HG03432 (cell line): ENCODE measurements at regions not wholly inside any gene's neighbourhood (a gene's known extent, or its start where the extent isn't known, plus 50 kb on each side); places are given as distances from the start of the nearest gene placed in this dataset.
A peak's percentile ranks its signal among the peaks of the same experiment; 100 is the strongest.
"Not testable (repeated sequence)": the region's sequence is repeated elsewhere in the genome, so short reads cannot be mapped to it uniquely, and the experiment has no call there.

Experiments
- ATAC-seq: cut with Tn5 transposase; IDR thresholded peaks from one replicate; pipeline ENCODE4 v1.9.1; 2021; ENCODE audit warnings: mild to moderate bottlenecking, moderate library complexity; ENCODE audit not compliant: unreplicated experiment

DNA sequence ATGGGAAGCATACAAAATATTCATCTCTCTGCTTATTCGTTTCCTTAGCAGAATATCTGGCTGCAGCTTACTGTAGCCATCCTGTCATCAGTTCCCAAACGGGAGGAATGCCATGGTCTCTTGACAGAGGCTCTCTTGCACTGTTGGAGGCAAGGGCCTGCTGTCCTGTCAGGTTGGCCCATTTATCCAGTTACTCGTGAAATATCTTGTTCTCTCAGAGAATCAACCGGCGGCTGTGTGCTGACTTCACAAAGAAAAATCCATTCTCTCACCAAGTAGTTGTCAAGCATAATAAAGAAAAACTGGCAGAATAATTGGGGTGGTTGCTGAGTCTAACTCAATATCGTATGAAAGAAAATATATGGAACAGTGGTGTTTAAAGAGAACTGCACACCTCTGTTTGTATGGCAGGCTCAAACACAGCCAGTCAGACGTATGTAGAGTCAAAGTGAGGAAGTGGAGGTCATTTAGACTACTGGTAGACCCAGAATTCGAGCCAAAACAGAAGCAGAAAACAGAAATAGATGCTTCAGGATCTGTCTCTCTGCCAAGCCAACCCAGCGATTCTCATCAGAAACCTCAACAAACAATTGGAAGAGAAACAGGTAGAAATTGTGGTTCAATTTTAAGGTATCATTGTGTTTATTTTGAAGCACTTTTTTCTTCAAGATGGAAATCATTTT, 349.2 kb upstream of the PRKCQ start:
- no peak for ATAC-seq

GRCh38 chr10:6928586-6928985, 348.5 kb upstream of the PRKCQ start:
- no peak for ATAC-seq

DNA sequence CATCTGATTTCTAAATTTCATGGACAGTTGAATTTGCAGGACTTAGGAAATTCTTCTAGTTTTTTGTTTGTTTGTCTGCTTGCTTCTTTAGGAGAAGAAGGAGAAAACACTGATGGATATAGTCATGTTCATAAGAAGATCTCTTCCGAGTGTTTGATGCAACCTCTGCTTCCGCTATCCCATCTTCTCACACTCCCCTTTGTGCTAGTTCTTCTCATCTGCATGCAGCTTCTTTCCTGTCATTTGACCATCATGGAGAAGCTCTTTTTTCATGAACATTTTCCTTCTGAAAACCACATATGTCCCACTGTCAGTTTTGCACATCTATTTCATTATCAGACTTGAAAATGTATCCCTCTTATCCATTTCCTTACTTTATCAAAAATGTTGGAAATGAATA, 346.9 kb upstream of the PRKCQ start:
- no peak for ATAC-seq

DNA sequence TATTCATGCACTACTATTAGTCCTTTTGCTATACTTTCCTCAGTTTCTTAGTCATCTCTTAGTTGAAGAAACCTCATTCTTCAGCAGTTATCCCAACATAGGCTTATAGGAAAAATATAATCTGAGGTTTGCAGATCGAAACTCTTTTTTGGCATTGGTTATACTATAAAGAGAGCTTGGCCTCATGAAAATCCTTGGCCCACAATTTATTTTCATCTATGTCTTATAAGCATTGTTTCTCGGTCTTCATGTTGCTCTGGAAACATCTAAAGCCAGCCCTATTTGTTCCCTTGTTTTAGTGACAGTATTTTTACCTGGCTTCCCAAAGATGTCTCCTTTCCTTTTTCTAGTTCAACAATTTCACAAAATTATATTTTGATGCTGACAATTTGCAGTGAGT, 345.1 kb upstream of the PRKCQ start:
- no peak for ATAC-seq

GRCh38 chr10:6924166-6924565, 344.1 kb upstream of the PRKCQ start:
- no peak for ATAC-seq

DNA sequence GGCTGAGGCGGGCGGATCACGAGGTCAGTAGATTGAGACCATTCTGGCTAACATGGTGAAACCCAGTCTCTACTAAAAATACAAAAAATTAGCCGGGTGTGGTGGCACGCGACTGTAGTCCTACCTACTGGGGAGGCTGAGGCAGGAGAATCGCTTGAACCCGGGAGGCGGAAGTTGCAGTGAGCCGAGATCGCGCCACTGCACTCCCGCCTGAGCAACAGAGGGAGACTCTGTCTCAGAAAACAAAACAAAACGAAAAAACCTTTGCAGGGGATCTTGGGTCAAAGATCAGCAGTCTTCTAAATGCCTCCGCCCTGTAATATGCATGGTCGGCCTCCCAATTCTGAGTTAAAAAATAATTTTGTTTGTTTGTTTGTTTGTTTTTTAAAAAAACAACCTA, 340.9 kb upstream of the PRKCQ start:
- not testable (repeated sequence) for ATAC-seq

DNA sequence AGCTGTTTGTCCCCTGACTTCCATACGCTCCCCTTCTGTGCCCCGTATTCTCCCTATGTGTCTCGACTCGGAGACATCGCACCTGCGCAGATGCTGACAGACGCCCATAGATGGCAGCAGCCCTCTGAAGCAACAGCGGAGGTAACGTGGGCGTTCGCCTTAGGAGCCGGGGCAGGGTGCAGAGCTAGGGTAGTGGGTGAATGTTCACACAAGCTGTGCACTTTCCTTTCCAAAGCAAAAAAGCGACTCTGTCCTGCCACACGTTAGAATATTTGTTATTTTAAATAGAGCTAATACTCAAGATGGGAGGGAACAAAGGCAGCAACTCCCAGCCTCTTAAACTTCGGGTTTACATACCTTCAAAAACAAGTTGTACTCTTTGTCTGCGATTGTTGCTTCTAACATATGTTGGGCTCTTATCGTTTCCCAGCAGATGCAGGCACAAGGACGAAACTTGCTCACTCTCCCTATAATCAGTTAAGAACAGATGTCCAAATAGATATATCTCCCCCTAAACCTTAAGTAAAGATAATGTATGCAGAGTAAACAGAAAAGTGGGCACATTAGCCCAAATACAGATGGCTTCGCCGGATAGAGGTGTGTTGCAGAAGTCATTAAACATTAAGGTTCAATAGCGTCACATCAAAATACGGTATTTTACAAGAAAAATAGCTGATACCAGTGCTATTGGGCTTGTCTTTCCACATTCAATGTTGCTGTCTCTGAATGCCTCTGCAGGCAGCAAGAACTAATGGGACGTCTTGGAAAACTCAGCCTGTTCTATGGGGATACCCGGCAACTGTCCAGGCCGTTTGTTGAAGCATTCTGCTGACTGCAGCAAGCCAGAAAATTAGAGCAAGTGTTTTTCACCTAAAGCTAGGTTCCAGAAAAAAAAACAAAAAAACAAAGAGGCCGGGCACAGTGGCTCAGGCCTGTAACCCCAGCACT, 340.3 kb upstream of the PRKCQ start:
- ATAC-seq = peak; percentile 98

GRCh38 chr10:6919077-6919476, 339.0 kb upstream of the PRKCQ start:
- ATAC-seq = no peak

DNA sequence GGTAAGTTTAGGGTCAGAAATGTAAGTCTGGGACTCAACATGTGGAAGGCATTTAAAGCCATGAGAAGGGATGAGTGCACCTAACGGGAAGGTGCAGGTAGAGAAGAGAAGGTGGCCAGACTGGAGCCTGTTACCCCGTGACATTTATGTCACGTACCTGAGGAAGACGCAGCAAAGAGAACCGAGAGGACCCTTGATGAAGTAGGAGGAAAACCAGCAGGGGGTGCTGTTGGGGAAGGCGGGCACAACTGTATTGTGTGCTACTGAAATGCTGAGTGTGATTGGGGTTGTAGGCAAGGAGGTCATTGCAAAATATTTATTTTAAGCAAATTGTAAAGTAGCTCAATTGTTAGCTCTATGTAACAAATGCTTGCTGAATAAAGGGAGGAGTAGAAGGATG, 338.2 kb upstream of the PRKCQ start:
- no peak for ATAC-seq

- no peak for ATAC-seq
Measured at GRCh38 chr10:6917125-6917524, 337.0 kb upstream of the PRKCQ start.

DNA sequence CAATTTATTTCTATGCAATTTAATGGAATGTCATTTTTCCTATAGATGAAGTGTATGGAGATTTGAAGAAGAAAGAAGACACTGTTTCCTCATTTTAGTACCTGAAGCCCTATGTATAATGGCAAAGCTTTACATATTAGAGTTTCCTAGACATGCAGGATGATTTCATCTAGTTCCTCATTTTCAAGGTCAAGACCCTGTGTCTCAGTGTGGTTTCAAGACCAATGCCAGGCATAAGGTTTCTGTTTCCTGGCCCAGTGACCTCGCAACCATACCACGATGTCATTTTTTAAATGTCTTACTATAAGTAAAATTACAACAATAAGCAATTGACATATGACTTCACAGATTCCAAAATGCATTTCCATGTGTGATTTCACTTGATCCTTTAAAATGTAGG, 336.5 kb upstream of the PRKCQ start:
- ATAC-seq = no peak

DNA sequence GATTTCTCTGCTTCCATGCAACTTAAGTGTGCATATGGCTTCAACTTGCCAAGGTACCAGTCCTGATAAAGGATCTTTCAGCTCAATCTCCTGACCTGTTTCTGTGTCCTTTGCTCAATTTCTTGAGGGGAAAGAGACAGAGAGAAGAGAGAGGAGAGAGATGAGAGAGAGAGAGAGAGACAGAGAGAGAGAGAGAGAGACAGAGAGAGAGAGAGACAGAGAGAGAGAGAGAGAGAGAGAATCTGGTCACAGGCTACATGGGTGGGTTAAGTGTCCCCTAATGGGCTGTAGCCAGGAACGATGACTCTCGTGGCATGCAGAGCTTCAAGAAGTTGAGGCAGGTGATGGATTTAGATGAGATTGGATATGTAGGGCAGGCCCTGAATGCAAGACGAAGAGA, 335.2 kb upstream of the PRKCQ start:
- no peak for ATAC-seq

- no peak for ATAC-seq
Measured at GRCh38 chr10:6912929-6913328, 332.9 kb upstream of the PRKCQ start.

DNA sequence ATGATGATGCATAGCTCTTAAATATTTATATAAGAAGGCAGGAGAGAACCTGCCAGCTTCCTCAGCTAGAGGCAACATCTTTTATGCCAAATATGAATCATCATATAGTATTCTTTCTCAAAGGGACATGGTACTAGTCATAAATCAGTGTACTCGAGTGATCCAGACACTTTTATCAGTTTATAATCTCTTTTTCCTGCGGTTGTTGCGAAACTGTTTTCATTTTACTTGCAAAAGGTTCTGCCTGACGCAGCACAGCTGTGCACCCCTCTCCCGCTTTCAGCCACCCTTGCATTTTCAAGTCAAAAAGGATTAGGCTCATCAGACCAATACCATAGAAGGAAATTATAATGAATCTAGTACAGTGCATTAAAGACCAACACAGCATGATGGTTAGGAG, 332.3 kb upstream of the PRKCQ start:
- ATAC-seq = peak; percentile 60

- no peak for ATAC-seq
Measured at GRCh38 chr10:6912021-6912420, 331.9 kb upstream of the PRKCQ start.

DNA sequence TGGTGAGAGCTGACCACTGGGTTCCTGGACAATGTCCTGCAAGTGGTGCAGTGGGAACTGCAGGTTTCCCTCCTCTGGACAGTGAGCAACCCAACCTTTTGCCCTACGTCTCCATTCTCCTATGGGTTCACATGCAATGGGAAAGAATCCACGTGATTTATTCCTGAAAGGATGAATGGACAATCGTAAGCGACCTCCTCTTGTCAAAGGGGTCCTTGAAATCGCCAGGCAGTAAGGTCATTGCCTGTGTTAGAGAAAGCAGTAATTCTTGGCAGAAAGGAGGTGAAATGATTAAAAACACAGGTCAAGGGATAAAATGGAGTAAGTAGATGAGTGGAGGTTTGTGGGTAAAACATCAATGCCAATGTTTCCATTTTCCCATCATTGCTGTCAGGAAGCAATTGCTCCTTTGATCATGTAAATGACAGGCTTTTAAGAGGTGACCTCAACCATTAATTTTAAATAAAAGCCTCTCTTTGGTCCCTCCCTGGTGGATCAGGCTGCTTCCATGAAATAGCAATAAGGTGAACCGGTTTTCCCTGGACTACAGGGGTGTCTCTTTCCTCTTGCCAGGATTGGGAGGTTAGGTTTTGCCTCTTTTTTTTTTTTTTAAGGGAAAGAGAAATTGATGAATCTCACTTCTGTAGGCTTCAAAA, 330.0 kb upstream of the PRKCQ start:
- no peak for ATAC-seq

GRCh38 chr10:6907877-6908530, 327.9 kb upstream of the PRKCQ start:
- no peak for ATAC-seq

DNA sequence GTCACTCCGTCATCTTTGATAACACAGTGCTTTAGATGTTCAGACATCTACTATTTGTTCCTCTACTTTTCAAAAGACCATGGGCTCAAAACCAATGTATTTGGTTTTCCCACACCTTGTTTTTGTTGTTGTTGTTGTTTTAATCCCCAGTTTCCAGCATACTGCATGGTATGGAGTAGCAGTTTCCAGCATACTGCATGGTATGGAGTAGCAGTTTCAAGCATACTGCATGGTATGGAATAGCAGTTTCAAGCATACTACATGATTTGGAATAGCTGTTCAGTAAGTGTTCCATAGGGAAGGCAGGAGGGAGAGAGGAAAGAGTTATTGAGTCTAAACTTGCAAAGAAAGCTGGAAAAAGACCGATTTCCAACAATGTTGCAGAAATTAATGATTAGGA, 314.3 kb upstream of the PRKCQ start:
- ATAC-seq = no peak

- ATAC-seq = no peak
Measured at GRCh38 chr10:6892864-6893263, 312.8 kb upstream of the PRKCQ start.

DNA sequence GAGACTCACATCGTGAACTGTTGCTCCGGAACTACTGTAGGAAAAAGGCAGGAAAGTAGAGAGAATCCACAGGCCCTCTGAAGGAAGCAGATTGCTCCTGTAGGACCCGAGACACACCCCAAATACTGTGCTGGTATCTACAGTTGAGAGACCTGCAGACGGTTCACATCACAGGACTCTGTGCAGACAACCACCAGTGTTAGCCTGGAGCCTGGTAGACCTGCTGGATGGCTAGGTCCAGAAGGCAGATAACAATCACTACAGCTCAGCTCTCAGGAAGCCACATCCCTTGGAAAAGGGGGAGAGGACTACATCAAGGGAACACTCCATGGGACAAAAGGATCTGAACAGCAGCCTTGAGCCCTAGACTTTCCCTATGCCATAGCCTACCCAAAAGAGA, 311.8 kb upstream of the PRKCQ start:
- ATAC-seq = no peak

DNA sequence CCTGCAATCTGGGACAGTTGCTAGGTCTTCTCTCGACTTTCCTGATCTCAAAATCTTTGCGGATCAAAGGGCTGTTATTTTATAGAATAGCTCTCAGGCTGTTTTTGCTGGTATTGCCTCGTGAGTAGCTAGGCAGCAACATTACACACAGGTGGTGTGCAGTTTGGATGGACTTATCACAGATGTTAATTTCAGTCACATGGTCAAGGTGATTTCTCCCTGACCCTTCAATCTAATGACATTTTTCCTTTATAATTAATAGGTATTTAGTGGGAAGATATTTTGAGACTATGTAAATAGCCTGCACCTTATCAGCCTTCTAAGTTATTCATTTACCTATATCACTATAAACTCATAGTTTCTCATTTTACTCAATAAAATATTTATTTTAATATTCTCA, 309.6 kb upstream of the PRKCQ start:
- no peak for ATAC-seq
